Liver (tissue), 8 donors: ENCODE measurements at regions not wholly inside any gene's neighbourhood (a gene's known extent, or its start where the extent isn't known, plus 50 kb on each side); places are given as distances from the start of the nearest gene placed in this dataset.

ENCODE experiments used
- DNase-seq: peaks from one replicate; pipeline ENCODE4 v3.0.0-alpha.2; 2017; ENCODE audit warnings: low spot score
- H3K27ac ChIP-seq, 2 donors: one replicate each; pipeline ENCODE4 v1.7.0; 2013; ENCODE audit warnings: inconsistent platforms in 2 of 2, low read length in 2 of 2, control low read depth in 1 of 2, low read depth in 1 of 2, mild to moderate bottlenecking in 1 of 2
- H3K27me3 ChIP-seq, 4 donors: one replicate each; pipeline versions ENCODE4 v1.6.1 to v1.7.0; 2013; ENCODE audit warnings: low read length in 3 of 4, inconsistent platforms in 1 of 4, mild to moderate bottlenecking in 1 of 4, moderate library complexity in 1 of 4; ENCODE audit not compliant: control insufficient read depth in 4 of 4, insufficient read depth in 4 of 4
- H3K36me3 ChIP-seq, 4 donors: one replicate each; pipeline versions ENCODE4 v1.6.1 to v1.7.0; 2013; ENCODE audit warnings: low read length in 3 of 4, mild to moderate bottlenecking in 3 of 4, low read depth in 1 of 4, moderate library complexity in 1 of 4; ENCODE audit not compliant: control insufficient read depth in 4 of 4, insufficient read depth in 3 of 4
- H3K4me1 ChIP-seq, 4 donors: one replicate each; pipeline versions ENCODE4 v1.6.1 to v1.7.0; 2013; ENCODE audit warnings: low read length in 3 of 4, mild to moderate bottlenecking in 3 of 4, moderate library complexity in 1 of 4; ENCODE audit not compliant: control insufficient read depth in 4 of 4, insufficient read depth in 4 of 4
- H3K4me3 ChIP-seq, 3 donors: one replicate each; pipeline versions ENCODE4 v1.6.1 to v1.7.0; 2013; ENCODE audit warnings: low read length in 3 of 3, control low read depth in 1 of 3, low read depth in 1 of 3, mild to moderate bottlenecking in 1 of 3
- H3K9ac ChIP-seq, 2 donors: one replicate each; pipeline ENCODE4 v1.7.0; 2013; ENCODE audit warnings: low read length in 2 of 2, mild to moderate bottlenecking in 2 of 2, moderate library complexity in 2 of 2, control low read depth in 1 of 2, low read depth in 1 of 2
- H3K9me3 ChIP-seq, 4 donors: one replicate each; pipeline versions ENCODE4 v1.6.1 to v1.7.0; 2013; ENCODE audit warnings: low read length in 3 of 4; ENCODE audit not compliant: control insufficient read depth in 4 of 4
- EGR1 ChIP-seq, 2 donors: IDR thresholded peaks; 2 replicates each; pipeline ENCODE4 v1.6.1; 2016 to 2018; ENCODE audit warnings: antibody characterized with exemption in 2 of 2, low read depth in 2 of 2
- FOXA1 ChIP-seq: IDR thresholded peaks from 2 replicates; pipeline ENCODE4 v1.6.1; 2016; ENCODE audit warnings: antibody characterized with exemption
- GABPA ChIP-seq, 2 donors: IDR thresholded peaks in 1 of 2; conservative IDR thresholded peaks in 1 of 2; 2 replicates each; pipeline ENCODE4 v1.6.1; 2016; ENCODE audit warnings: antibody characterized with exemption in 2 of 2, mild to moderate bottlenecking in 1 of 2, moderate library complexity in 1 of 2
- HNF4A ChIP-seq, 2 donors: conservative IDR thresholded peaks; 2 replicates each; pipeline ENCODE4 v1.6.1; 2016; ENCODE audit warnings: antibody characterized with exemption in 2 of 2, mild to moderate bottlenecking in 2 of 2
- HNF4G ChIP-seq: IDR thresholded peaks from 2 replicates; pipeline ENCODE4 v1.6.1; 2016; ENCODE audit warnings: antibody characterized with exemption
- JUND ChIP-seq, 2 donors: IDR thresholded peaks; 2 replicates each; pipeline ENCODE4 v1.6.1; 2016; ENCODE audit warnings: antibody characterized with exemption in 2 of 2
- NR2F2 ChIP-seq: IDR thresholded peaks from 2 replicates; pipeline ENCODE4 v1.6.1; 2016; ENCODE audit warnings: antibody characterized with exemption
- RAD21 ChIP-seq, 2 donors: IDR thresholded peaks; 2 replicates each; pipeline ENCODE4 v1.6.1; 2016; ENCODE audit warnings: antibody characterized with exemption in 2 of 2, mild to moderate bottlenecking in 2 of 2
- RXRA ChIP-seq, 2 donors: IDR thresholded peaks; 2 replicates each; pipeline ENCODE4 v1.6.1; 2017 to 2018; ENCODE audit warnings: antibody characterized with exemption in 2 of 2, mild to moderate bottlenecking in 1 of 2
- SP1 ChIP-seq: IDR thresholded peaks from 2 replicates; pipeline ENCODE4 v1.6.1; 2018; ENCODE audit warnings: antibody characterized with exemption, mild to moderate bottlenecking
- TAF1 ChIP-seq: conservative IDR thresholded peaks from 2 replicates; pipeline ENCODE4 v1.6.1; 2016; ENCODE audit warnings: antibody characterized with exemption, mild to moderate bottlenecking
- WGBS: extraction: QIAGEN DNeasy Blood & Tissue Kit; methylation state at CpG from one replicate; pipeline ENCODE4 v1.1.7; 2013; 5-methylcytosine and 5-hydroxymethylcytosine counted together
- TF ChIP-seq, protein P1 (sequence below): fragments of 150-350 bp; IDR thresholded peaks from 2 replicates; pipeline ENCODE4 v1.5.1; 2017; ENCODE audit warnings: improper control_type of control experiment, low read depth, low read length; ENCODE audit not compliant: missing input control
- TF ChIP-seq, protein P2 (sequence below): IDR thresholded peaks from 2 replicates; pipeline ENCODE4 v1.6.1; 2016; ENCODE audit warnings: antibody characterized with exemption
- TF ChIP-seq, protein P3 (sequence below): IDR thresholded peaks from 2 replicates; pipeline ENCODE4 v1.6.1; 2016; ENCODE audit warnings: antibody characterized with exemption
- TF ChIP-seq, protein P4 (sequence below): IDR thresholded peaks from 2 replicates; pipeline ENCODE4 v1.6.1; 2016; ENCODE audit warnings: antibody characterized with exemption, mild to moderate bottlenecking
- TF ChIP-seq, protein P5 (sequence below): IDR thresholded peaks from 2 replicates; pipeline ENCODE4 v1.6.1; 2016; ENCODE audit warnings: antibody characterized with exemption
- donor health status: healthy.
- donor health status: healthy.
- donor health status: healthy.
- donor health status: healthy.
- donor health status: healthy.

DNA sequence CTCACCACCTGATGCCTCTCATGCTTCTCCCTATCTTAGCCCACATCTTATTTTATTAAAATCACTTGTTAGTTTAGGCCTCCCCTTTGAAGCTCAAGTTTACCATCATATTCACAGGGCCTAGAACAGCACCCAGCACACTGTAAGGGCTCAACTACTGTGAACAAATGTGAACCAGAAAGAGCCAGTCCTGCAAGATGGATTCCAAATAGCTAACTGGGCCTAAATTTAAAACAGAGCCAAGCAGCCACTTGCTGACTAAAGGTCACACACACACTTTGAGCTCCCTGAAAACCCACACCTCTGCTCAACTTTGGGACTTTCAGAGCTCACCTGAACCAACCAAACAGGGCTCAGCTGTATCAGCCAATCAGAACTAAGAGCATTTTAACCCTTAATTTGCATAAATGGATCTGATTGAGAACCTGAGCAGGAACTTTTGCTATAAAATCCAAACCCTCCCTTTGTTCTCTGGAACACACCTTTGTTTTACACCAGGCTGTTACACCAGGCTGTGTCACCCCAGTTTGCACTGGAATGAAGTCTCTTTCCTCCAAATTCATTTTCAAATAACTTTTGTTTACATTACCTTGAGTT lies 62.1 kb upstream of the EXOC1L start:
- no peak for DNase-seq

DNA sequence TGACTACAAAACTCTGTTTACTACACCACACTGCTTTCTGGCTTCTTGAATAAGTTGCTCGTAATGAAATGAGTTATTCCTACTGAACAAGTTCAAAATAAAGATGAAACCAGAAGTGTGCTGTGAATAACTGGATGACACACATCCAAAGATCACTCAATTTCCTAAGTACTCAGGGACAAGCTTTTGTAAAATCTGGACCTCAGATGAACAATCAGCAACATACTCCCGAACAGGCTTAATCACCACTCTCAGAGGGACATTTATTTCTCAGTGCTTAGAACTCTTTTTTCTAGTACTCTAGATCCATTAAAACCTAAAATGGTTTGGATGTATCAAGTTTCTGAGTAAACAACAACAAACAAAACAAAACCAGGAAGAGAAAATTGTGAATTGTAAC lies 61.5 kb upstream of the EXOC1L start:
- H3K4me1 ChIP-seq: no peaks in the 10 kb centered on the region
- no peaks in the 10 kb centered on the region for H3K36me3 ChIP-seq
- DNase-seq: no peak
- H3K27me3 ChIP-seq: no peaks in the 10 kb centered on the region
- no peak overlapping the region for H3K27ac ChIP-seq
- no peak overlapping the region for H3K4me3 ChIP-seq
- no peak overlapping the region for H3K9ac ChIP-seq
- WGBS: 81% methylated on average over 2 of the region's 2 CpGs
- H3K9me3 ChIP-seq: no peaks in the 10 kb centered on the region
- TF ChIP-seq, protein P1, sequence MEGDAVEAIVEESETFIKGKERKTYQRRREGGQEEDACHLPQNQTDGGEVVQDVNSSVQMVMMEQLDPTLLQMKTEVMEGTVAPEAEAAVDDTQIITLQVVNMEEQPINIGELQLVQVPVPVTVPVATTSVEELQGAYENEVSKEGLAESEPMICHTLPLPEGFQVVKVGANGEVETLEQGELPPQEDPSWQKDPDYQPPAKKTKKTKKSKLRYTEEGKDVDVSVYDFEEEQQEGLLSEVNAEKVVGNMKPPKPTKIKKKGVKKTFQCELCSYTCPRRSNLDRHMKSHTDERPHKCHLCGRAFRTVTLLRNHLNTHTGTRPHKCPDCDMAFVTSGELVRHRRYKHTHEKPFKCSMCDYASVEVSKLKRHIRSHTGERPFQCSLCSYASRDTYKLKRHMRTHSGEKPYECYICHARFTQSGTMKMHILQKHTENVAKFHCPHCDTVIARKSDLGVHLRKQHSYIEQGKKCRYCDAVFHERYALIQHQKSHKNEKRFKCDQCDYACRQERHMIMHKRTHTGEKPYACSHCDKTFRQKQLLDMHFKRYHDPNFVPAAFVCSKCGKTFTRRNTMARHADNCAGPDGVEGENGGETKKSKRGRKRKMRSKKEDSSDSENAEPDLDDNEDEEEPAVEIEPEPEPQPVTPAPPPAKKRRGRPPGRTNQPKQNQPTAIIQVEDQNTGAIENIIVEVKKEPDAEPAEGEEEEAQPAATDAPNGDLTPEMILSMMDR: no peak
- TF ChIP-seq HNF4A (conservative IDR thresholded peaks at IDR 0.05) (no peak), GABPA (IDR thresholded peaks at IDR 0.05 in 1 of 2, conservative IDR thresholded peaks at IDR 0.05 in 1 of 2) (no peak), FOXA1 (no peak), NR2F2 (no peak)
- TF ChIP-seq, protein P2, sequence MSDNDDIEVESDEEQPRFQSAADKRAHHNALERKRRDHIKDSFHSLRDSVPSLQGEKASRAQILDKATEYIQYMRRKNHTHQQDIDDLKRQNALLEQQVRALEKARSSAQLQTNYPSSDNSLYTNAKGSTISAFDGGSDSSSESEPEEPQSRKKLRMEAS: no peak

More for the DNA sequence above, 62.1 kb upstream of the EXOC1L start:
- Histone ChIP-seq H3K4me1 (no peaks in the 10 kb centered on the region), H3K36me3 (no peaks in the 10 kb centered on the region), H3K4me3 (no peak overlapping the region), H3K27ac (no peak overlapping the region), H3K27me3 (no peaks in the 10 kb centered on the region), H3K9ac (no peak overlapping the region), H3K9me3 (no peaks in the 10 kb centered on the region)
- TF ChIP-seq, protein P1: no peak
- TF ChIP-seq, protein P2: no peak
- TF ChIP-seq TAF1 (no peak), RXRA (IDR thresholded peaks at IDR 0.05) (no peak), HNF4A (conservative IDR thresholded peaks at IDR 0.05) (no peak), RAD21 (IDR thresholded peaks at IDR 0.05) (no peak), NR2F2 (no peak), JUND (IDR thresholded peaks at IDR 0.05) (no peak), SP1 (no peak), HNF4G (no peak), GABPA (IDR thresholded peaks at IDR 0.05 in 1 of 2, conservative IDR thresholded peaks at IDR 0.05 in 1 of 2) (no peak), EGR1 (IDR thresholded peaks at IDR 0.05; ENCODE audit: low read depth in 2 of 2) (no peak)
- TF ChIP-seq, protein P3, sequence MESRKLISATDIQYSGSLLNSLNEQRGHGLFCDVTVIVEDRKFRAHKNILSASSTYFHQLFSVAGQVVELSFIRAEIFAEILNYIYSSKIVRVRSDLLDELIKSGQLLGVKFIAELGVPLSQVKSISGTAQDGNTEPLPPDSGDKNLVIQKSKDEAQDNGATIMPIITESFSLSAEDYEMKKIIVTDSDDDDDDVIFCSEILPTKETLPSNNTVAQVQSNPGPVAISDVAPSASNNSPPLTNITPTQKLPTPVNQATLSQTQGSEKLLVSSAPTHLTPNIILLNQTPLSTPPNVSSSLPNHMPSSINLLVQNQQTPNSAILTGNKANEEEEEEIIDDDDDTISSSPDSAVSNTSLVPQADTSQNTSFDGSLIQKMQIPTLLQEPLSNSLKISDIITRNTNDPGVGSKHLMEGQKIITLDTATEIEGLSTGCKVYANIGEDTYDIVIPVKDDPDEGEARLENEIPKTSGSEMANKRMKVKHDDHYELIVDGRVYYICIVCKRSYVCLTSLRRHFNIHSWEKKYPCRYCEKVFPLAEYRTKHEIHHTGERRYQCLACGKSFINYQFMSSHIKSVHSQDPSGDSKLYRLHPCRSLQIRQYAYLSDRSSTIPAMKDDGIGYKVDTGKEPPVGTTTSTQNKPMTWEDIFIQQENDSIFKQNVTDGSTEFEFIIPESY: no peak
- TF ChIP-seq, protein P4, sequence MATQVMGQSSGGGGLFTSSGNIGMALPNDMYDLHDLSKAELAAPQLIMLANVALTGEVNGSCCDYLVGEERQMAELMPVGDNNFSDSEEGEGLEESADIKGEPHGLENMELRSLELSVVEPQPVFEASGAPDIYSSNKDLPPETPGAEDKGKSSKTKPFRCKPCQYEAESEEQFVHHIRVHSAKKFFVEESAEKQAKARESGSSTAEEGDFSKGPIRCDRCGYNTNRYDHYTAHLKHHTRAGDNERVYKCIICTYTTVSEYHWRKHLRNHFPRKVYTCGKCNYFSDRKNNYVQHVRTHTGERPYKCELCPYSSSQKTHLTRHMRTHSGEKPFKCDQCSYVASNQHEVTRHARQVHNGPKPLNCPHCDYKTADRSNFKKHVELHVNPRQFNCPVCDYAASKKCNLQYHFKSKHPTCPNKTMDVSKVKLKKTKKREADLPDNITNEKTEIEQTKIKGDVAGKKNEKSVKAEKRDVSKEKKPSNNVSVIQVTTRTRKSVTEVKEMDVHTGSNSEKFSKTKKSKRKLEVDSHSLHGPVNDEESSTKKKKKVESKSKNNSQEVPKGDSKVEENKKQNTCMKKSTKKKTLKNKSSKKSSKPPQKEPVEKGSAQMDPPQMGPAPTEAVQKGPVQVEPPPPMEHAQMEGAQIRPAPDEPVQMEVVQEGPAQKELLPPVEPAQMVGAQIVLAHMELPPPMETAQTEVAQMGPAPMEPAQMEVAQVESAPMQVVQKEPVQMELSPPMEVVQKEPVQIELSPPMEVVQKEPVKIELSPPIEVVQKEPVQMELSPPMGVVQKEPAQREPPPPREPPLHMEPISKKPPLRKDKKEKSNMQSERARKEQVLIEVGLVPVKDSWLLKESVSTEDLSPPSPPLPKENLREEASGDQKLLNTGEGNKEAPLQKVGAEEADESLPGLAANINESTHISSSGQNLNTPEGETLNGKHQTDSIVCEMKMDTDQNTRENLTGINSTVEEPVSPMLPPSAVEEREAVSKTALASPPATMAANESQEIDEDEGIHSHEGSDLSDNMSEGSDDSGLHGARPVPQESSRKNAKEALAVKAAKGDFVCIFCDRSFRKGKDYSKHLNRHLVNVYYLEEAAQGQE: no peak
- TF ChIP-seq, protein P5, sequence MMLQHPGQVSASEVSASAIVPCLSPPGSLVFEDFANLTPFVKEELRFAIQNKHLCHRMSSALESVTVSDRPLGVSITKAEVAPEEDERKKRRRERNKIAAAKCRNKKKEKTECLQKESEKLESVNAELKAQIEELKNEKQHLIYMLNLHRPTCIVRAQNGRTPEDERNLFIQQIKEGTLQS: no peak
